NCI-H82 treated with DMSO at 0.1 percent for 48 hours (cell line): ENCODE measurements at regions not wholly inside any gene's neighbourhood (a gene's known extent, or its start where the extent isn't known, plus 50 kb on each side); places are given as distances from the start of the nearest gene placed in this dataset.
"Not testable (repeated sequence)": the region's sequence is repeated elsewhere in the genome, so short reads cannot be mapped to it uniquely, and the experiment has no call there.

Experiments used
- DNase-seq: peaks from one replicate; lab custom pipeline; 2025; ENCODE audit not compliant: unreplicated experiment; lab: John Stamatoyannopoulos, UW

DNA sequence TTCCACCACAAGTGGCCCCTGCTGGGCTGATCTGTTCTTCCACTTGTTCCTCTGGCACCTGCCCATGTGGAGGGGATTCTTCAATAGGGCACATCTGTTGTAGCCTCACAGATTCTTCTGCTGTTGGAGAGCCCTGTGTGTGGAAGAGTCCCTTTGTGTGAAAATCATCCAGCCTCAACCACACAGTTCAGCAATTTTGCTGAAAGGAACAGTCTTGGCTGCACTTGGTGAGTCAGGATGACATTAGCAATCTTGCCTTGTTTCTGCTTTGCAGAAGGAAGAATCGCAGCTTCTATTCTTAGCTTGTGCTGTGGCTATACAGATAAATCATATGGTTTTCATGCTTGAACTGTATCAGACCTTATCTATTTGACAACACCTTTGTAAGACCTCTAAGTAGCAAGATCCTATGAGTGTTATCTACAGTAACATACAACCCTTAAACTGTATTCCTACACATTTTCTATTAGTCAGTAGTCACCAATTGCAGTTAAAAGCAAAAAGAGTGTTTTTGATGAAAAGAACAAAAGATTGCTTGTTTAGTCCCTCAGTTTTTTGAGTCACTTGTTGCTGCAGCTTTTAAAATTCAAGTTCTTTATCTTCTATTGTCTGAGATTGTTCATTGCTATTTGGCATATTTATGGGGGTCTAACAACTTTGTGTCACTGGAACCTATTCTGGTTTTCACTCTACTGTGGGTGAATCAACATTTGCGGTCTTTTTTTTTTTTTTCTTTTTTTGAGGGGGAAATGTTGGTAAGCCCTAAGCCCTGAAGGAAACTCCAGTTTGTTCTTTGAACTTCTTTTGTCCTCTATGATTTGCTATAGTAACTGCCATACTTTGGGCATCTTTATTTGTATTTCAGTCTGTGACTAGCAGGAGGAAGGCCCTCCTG lies 231.6 kb downstream of the TFAP2B start:
- no peak for DNase-seq

DNA sequence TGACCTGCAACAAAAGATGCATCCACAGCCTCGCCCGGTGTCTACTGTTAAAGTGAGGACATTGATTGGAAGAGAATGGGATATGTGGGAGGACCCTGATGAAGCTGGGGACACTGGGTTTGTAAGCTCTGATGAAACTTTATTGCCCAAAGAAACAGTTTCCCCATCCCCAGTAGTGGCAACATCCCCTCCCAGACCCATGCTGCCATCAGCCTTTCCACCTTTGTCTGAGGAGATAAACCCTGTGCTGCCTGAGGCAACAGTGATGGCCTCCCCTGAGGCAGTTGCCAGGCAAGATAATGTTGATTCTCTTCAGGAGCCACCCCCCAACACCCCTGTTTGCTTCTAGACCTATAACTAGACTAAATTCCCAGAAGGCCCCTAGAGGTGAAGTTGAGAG lies 234.0 kb downstream of the TFAP2B start:
- not testable (repeated sequence) for DNase-seq

DNA sequence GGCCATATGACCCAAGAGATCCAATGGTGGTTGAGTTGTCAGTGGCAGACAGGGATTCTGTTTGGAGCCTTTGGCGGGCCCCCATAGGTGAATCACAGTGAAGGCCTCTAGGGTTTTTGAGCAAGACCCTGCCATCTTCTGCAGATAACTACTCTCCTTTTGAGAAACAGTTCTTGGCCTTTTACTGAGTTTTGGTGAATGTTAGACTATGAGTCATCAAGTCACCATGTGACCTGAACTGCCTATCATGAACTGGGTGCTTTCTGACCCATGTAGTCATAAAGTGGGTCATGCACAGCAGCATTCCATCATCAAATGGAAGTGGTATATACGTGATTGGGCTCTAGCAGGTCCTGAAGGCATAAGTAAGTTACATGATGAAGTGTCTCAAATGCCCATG lies 236.6 kb downstream of the TFAP2B start:
- not testable (repeated sequence) for DNase-seq

GRCh38 chr6:51057296-51057695 lies 238.6 kb downstream of the TFAP2B start:
- DNase-seq = no peak

DNA sequence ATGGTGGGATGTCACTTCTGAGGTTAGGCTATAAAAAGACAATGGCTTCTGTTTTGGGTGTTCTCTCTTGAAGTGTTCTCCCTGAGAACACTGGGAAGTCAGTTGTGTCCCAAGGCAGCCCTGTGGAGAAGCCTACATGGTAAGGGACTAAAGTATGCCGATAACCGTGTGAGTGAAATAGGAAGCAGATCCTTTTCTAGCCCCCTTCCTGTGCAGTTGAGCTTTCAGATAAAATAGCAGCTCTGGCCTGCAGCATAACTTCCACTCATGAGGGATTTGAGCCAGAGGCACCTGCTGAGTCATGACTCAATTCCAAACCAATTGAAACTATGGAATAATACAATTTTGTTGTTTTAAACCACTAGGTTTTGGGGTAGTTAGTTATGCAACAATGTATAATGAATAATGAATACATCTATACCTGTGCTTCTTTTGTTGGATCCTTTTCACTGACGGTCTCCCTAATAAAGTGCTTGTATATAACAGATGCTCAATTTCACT lies 241.6 kb downstream of the TFAP2B start:
- no peak for DNase-seq

DNA sequence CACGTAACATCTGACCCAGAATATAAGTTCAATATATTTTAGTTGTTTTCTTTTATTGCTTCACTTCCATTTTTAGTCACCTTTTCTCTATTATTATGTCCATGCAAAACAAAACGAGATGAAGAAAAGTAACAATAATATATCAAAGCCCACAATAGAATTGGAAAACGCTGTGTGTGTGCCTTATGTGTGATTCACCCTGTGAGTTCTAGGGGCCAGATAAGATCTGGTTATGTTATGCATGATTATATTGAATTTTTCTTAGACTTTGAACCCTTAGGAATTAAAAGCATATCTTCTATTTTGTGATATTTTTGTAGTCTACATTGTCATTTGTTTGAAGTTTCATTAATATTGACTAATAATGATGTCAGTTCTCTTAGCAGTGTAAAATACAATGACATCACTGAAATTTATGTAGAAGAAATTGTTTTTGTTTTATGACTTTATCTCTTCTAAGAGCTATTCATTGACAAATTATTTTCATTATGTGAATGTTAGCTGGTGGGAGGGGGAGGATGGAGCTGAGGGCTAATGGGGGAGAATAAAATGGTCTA lies 243.6 kb downstream of the TFAP2B start:
- DNase-seq = no peak

GRCh38 chr6:51077821-51078518 lies 259.3 kb downstream of the TFAP2B start:
- DNase-seq = no peak

GRCh38 chr6:51090343-51090742 lies 271.7 kb downstream of the TFAP2B start:
- DNase-seq = no peak

- DNase-seq = no peak
These were observed 275.2 kb downstream of the TFAP2B start for GRCh38 chr6:51093871-51094270.

DNA sequence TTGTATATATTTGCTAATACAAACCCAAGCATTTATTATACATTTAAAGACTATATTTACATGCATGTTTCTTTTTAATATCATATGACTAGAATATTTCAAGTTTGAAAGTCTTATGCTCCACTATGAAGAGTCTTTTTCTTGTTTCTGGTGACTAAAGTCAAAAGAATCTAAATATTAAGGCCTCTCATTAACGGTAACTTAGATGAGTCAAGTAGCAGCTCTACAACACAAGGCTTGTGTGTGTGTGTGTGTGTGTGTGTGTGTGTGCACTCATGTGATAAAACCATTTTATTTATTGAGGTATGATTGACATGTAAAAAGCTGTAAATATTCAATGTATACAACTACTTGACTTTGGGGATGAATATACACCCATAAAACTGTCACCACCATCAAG lies 275.6 kb downstream of the TFAP2B start:
- no peak for DNase-seq

- DNase-seq = no peak
These were observed 279.6 kb downstream of the TFAP2B start for GRCh38 chr6:51098246-51098645.

GRCh38 chr6:51098791-51099190 lies 280.1 kb downstream of the TFAP2B start:
- no peak for DNase-seq

GRCh38 chr6:51099201-51099600 lies 280.5 kb downstream of the TFAP2B start:
- no peak for DNase-seq

DNA sequence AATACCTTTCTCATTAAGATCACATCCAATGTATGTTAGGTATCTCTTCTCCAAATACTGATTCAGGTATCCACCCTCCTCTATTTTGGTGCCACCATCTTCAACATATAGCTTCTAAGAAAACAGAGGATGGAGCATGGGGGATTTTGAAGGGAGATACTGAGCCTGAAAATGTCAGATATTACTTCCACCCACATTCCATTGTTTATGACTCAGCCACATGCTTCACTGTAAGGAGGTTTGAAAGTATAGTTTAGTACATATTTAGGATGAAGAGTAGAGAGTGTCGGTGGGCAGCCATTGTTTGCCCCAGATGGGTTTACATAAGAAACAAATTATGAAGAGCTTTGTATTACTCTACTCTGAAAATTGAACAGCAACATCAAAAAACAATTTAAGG lies 286.7 kb downstream of the TFAP2B start:
- no peak for DNase-seq

- no peak for DNase-seq
These were observed 289.1 kb downstream of the TFAP2B start for GRCh38 chr6:51107769-51108203.

DNA sequence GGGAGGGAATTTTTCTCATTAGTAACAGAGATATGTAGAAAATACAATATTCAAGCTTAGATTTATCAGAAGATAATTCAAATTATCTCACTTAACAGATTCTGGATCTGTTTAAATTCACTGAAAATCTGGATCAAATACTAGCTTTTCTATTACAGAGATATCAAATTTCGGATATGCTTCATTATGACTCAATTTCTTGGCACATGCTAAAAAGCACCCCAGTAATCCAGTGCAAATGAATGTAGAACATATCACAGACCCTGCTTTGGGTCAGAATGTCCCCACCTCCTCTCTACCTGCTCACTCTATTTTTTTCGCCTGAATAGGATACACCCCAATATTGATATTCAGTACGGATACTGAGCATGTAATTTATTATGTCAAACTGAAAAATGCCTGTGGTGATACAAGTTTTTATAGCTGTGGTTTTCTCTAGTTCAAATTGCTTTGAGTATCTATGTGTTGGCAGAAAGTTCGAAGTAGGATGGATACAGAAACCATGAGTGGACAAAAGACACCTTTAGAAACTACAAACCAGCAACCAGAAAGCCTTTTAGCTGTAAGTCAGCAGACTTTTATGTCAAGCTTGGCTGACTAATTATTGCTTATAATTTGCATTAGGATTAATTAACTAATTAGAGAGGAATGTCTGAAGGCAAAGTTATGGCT lies 290.0 kb downstream of the TFAP2B start:
- DNase-seq = no peak

DNA sequence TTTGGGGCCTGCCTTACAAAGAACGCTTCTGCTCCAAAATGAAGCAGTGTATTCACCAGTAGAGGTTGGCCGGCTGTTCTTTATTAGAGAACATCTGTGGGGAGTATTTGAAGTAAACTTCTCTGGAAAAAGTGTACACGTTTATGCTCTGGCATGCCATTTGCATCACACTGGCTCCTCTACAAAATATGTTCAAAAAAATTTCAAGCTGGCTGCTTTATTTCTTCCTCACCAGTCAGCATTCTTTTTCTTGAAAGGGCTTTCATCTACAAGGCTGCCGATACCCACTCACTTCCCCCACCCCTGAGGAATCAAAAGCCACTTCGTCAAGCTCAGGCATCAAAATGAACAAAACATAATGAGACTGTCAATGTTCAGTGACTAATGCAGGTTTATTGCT lies 294.1 kb downstream of the TFAP2B start:
- DNase-seq = no peak

- DNase-seq = no peak
These were observed 298.1 kb downstream of the TFAP2B start for GRCh38 chr6:51116723-51117122.

- DNase-seq = no peak
These were observed 300.1 kb downstream of the TFAP2B start for GRCh38 chr6:51118792-51119191.

DNA sequence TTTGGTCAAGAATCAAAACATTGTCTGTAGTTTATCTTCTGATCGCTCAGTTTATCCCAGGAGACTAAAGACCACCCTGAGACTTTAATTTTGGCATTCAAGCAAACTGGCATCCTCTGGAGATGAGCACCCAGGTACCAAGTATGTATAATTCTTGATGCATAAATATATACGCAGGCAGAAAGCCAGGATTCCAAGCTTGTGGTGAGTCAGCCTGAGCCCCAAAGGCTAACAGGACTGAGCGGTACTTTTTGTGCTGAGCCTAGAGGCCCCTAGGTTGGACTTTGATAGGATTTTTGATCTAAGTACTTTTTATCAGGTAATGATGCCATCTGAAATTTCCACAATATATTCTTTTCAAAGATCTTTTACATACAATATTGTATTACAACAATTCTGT lies 301.3 kb downstream of the TFAP2B start:
- DNase-seq = no peak

- not testable (repeated sequence) for DNase-seq
These were observed 302.8 kb downstream of the TFAP2B start for GRCh38 chr6:51121380-51121976.
